ENCODE measurements at regions not wholly inside any gene's neighbourhood (a gene's known extent, or its start where the extent isn't known, plus 50 kb on each side); places are given as distances from the start of the nearest gene placed in this dataset.

DNA sequence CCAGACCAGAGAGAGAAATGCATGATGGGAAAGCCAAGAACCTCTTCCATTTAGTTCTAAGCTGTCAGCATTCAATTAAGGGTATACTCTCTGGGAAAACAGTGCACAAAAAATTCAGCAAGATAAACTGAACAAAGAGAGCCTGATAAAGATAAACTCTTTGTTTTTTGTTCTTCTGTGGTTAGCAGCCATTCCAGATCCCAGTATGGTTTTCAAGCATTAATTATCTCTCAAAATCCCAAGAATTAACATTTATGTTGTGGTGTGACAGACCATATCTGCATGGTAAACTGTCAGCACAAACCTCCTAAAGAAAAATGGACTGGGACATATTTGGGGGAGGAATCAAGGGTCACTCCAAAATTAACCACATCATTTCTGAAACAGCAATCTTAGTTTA lies 124.0 kb upstream of the LRRN1 start:
- TF ChIP-seq CTCF (conservative IDR thresholded peaks at IDR 0.05) (no peak), EZH2 (IDR thresholded peaks at IDR 0.05; ENCODE audit: low read depth) (no peak)

Data from PC-9 (cell line).